ENCODE measurements at regions not wholly inside any gene's neighbourhood (a gene's known extent, or its start where the extent isn't known, plus 50 kb on each side); places are given as distances from the start of the nearest gene placed in this dataset.

DNA sequence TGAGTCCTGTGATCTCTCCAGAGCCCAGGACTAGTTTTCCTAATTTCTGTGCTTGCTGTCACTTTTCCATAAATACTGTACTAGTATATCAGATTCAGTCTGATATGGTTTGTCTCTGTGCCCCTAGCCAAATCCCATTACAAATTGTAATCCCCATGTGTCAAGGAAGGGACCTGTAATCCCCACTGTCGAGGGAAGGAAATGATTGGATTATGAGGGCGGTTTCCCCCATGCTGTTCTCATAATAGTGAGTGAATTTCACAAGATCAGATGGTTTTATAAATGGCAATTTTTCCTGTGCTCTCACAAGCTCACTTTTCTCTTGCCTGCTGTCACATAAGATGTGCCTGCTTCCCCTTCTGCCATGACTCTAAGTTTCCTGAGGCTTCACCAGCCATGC, 54.8 kb upstream of the IFRD1 start:
- in situ Hi-C loops (cut with HindIII; ENCODE audit: low pct_ligation_motif_present, low pct_unique_long_range_greater_than_20kb, low sequenced_read_pairs), result no loop called here
- DNase-seq, result no peak

DNA sequence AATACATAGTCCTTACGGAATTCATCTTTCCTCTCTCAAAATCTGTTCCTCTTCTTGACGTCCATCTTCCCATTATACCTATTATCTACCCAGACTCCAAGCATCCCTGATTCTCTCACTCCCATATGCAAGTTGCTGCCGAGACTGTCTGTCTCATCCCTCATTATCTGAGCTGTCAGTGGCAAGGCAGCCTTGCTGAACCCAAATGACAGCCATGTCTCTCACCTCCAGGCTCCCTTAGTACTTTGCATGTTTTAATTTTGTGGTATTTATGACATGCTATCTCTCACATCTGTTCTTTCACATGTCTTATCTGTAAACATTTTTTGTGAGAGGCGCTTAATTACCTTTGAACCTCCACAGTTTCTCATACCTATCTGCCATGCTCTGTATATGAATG, 54.4 kb upstream of the IFRD1 start:
- DNase-seq, result no peak
- in situ Hi-C loops (cut with HindIII; ENCODE audit: low pct_ligation_motif_present, low pct_unique_long_range_greater_than_20kb, low sequenced_read_pairs), result no loop called here

- no peak for DNase-seq
- in situ Hi-C loops (cut with HindIII; ENCODE audit: low pct_ligation_motif_present, low pct_unique_long_range_greater_than_20kb, low sequenced_read_pairs), result no loop called here
Observed at GRCh38 chr7:112398534-112398933, 51.7 kb upstream of the IFRD1 start.

DNA sequence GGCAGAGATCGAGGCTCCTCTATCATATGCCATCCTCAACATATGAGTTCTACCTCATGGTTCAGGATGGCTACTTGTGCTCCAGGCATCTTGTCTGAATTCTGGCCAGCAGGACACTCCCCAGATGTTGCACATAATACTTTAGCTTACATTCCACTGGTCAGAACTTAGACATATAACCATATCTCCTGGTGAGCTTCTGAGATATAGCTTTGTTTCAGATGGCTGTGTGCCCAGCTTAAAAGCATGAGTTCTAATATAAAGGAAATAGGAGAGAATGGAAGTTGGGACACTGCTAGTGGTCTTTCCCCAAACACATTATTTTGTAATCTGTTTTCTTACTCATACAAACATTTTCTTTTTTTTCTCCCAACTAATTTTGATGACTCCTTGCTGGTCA, 50.8 kb upstream of the IFRD1 start:
- no peak for DNase-seq
- in situ Hi-C loops (cut with HindIII; ENCODE audit: low pct_ligation_motif_present, low pct_unique_long_range_greater_than_20kb, low sequenced_read_pairs), result no loop called here

DNA sequence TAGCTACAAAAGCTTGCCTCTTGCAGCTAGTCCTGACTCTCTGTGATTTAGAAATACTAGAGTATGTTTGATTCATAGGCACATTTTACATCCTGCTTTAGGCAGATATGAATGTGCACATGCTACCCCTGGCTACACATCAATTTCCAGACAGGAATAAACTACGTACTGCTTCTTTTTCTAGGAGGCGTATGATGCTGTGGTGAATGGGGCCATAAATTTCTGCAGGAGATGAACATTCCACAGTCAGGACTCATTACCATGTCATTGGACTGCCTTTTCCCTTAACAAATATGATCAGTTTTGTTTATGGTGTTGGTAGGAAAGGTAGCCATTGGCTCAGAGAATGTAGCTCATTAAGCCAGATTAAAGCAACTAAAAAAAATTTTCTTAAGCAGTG, 50.1 kb upstream of the IFRD1 start:
- in situ Hi-C loops (cut with HindIII; ENCODE audit: low pct_ligation_motif_present, low pct_unique_long_range_greater_than_20kb, low sequenced_read_pairs), result loop anchor here (25.0 kb wide), 1 partner anchor 638 kb away; no protein-coding TSS in a partner anchor
- no peak for DNase-seq
